Activated CD4-positive, CD25-positive, alpha-beta regulatory T cell treated with anti-CD3 and anti-CD28 coated beads, Interleukin-2, amount 50 U/mL, for 16 hours (primary cell): ENCODE measurements at regions not wholly inside any gene's neighbourhood (a gene's known extent, or its start where the extent isn't known, plus 50 kb on each side); places are given as distances from the start of the nearest gene placed in this dataset.

Experiments
- DNase-seq: peaks from one replicate; pipeline ENCODE4 v3.0.0-alpha.2; 2020; ENCODE audit warnings: low read depth, low spot score

- DNase-seq: no peak
Observed at GRCh38 chr1:209367061-209367772, 216.3 kb upstream of the CAMK1G start.

- no peak for DNase-seq
Observed at GRCh38 chr1:209368864-209369598, 214.5 kb upstream of the CAMK1G start.

DNA sequence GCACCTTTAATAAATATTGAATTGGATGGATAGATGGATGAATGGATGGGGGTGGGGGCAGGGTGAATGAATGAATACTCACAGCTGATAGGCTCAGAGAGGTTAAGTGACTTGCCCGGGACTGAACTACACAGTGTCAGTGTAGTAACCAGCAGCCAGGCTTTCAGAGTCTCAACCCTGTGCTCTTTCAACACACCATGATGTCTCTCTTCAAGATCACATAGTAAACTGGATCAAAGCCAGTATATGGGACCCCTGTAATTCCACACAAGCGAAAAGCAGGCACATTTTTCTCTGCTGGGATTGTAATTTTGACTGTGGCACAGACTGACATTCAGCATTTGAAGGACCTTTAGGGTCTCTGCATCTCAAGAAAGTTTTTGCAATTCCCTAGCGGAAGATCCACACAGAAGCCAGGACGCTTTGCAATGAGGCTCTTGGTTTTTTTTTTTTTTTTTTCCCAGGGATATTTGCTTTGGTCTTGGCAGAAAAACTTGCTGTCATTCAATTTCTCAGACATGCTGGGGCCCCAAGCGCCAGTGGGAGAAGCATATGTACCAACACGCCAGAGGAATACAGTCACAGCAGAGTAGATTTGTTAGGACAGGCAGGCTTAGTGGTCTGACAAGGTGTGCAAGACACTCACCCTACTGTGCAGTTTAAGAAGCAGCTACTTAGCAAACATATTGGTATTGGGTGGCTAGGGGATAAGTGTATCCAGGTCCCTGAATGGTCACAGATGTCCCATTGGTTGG, 213.1 kb upstream of the CAMK1G start:
- DNase-seq: no peak

DNA sequence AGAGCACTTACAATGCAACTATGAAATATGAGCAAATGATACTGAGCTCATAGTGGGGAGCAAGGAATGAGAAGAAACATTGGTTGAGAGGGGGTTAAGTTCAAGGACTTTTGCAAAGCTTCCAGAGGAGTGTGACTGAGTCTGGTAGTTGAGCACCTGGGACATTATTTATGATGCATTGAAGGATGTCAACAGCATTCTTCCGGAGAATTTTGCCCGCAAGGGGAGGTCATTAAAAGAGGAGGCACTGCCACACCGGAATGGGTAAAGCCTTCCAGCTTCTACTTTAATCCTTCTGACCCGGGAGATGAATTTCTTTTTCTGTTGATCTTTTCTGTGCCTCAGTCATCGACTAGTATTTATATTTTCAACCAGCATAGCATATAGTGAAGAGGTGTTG, 208.4 kb upstream of the CAMK1G start:
- DNase-seq: no peak

DNA sequence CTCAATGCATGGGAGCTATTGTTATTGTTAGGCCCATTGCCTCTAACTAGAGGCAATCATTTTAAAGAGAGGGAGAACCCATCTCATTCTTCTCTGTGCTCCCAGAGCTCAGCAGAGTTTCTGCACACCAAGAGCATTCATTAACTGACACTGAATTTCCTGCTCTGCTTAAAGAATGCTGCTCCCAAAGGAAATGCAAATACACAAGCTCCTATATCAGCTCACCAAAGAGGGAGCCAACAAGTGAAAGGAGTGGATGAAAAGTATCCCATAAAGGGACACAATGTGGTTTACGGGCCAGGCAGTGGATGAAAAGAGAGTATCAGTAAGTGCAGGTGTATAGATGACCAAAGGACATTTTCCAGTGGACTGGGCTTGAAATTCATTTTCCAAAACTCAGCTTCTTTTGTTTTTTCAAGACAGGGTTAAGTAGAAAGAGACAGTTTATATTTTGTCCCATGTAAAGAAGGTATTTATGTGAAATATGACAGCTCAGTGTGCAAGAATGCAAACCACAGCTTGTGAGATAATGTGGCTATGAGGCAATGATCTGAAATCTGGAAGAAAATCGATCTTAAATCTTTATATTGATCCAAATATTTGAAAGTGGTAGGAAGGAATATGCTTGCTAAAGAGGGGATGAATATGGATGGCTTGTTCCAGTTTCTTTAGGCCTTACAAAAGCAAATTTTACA, 207.7 kb upstream of the CAMK1G start:
- no peak for DNase-seq

DNA sequence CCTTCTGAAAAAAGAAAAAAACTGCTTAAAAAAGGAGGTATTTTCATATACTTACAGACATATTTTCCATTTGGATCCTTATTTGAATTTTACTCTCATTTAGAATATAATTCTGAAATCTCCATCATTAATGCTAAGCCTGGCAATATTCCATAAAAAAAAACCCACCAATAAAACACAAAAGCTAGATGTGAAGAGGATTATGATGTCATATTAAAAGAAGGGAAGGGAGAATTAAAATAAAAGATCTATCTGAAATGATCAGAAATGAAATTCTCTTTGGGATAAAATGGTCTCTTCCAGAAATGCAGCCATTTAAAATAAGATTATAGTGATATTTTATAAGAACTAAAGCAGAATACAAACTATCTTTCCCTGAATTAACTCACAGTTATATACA, 206.7 kb upstream of the CAMK1G start:
- DNase-seq: no peak

DNA sequence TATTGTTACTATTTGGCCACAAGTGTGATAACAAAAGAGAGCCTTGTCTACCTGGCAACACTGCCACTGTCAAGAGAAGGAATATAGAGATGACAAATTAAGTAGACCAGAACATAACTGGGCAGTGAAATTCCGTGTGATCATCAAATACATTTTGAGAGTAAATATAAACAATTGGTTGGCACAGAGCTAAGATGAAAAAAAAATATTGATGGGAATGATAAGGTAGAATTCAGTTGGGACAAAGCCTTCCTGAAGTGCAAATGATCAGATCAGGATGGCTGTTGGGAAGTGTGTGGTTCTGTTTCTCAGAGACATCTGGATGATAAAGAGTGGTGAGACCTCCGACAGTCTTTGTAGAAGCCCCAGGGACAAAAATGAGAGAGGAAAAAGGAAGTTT, 205.5 kb upstream of the CAMK1G start:
- no peak for DNase-seq

DNA sequence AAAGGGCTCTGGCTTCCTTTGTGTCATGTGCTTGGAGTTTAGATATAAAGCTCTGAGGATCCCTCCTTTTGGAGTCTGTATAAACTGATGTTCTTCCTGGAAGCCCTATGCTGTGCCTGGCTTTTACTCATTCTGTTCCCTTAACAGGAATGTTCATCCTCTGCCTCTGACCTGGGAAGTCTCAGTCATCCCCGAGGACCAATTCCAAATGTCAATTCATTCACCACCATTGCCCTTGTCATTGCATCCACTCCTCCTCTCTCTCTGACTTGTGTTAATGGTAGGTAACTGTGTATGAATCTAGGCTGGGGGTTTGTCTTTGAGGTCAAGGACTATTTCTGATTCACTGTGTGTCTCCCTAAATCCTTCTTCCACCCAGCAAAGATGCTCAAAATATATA, 204.2 kb upstream of the CAMK1G start:
- no peak for DNase-seq

DNA sequence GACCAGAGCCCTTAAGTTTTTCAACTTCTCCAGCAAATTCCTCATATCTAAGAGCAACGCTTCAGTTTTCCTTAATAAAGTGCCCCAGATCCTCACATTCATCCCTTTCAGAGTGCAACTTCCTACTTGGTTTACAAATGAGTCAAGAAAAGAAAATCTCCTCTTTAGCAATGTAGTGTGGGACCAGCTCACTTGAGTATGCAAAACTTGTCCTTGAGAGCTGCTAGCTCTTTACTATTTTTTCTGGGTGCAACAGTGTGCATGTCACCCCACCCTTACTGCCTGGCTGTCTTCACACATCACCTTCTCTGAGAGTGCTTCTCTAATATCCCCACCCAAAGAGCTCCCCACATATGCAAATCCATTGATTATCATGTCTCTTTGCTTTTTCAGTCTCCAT, 203.1 kb upstream of the CAMK1G start:
- no peak for DNase-seq

GRCh38 chr1:209382231-209383100, 201.0 kb upstream of the CAMK1G start:
- DNase-seq: no peak

DNA sequence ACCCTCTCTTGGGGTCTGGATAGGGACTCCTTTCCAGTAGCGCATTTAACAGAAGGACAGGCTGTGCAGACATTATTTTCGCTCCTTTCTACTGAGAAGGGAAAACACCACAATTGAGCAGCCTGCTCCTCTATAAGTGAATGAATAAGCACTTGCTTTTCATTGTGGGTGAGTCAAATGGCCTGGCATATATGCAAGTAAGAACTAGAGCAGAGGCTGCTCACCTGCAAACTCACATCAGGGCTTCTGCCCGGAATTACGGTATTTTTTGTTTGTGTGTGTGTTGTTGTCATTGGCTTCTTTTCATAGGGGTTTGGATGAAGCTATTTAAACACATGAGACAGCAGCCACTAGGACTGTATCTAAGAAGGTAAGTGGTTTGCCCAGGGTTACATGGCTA, 200.1 kb upstream of the CAMK1G start:
- DNase-seq: no peak

GRCh38 chr1:209383907-209384709, 199.4 kb upstream of the CAMK1G start:
- DNase-seq: no peak

GRCh38 chr1:209384710-209385550, 198.6 kb upstream of the CAMK1G start:
- DNase-seq: no peak

- no peak for DNase-seq
Observed at GRCh38 chr1:209386156-209386555, 197.4 kb upstream of the CAMK1G start.

DNA sequence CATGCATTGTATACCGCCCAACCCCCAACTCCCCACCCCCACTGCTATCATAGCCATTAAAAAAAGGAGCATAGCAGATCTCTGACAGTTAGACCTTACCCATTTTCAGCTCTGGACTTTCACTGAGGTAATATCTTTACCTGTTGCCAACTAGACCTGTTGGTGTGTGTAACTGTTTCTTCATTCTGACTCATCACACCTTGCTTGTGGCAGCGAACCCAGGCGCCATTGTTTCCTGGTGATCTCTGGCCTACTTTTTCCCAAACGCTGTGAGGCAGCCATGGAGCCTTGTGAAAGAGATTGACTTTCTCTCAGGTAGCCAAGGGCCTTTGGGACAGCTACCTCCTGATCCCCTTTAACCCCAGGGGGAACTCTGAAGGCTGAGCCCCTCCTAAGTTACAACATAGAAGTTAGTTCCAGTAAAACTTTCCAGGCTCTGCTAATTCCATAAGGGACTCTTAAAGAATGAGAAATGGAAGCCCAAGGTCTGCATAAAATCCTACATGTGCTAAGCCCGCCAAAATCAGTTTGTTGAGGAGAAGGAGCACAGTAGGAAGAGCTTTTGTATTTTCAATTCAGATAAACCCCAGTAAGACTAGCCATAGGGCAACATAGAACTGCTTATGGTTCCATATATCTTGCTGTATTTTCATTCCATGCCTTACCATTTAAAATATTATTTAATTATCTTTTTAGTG, 196.1 kb upstream of the CAMK1G start:
- DNase-seq: no peak

GRCh38 chr1:209387969-209388329, 195.6 kb upstream of the CAMK1G start:
- no peak for DNase-seq

DNA sequence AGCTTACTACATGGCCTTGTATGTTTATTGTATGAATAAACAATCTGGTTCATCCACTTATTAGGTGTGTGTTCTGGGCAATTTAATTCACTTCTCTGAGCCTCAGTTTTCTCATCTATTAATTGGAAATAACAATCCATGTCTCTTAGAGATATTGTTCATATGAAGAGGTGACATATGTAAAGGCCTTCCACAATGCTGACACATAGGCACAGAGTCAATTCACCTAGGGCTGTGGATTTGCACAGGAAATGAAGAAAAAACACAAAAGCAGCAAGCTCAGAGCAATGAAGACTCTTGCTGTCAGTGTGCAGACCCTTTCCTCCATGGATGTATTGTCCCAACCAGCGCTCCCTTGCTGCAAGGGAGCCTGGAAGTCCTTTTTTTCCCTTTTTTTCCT, 195.2 kb upstream of the CAMK1G start:
- no peak for DNase-seq

DNA sequence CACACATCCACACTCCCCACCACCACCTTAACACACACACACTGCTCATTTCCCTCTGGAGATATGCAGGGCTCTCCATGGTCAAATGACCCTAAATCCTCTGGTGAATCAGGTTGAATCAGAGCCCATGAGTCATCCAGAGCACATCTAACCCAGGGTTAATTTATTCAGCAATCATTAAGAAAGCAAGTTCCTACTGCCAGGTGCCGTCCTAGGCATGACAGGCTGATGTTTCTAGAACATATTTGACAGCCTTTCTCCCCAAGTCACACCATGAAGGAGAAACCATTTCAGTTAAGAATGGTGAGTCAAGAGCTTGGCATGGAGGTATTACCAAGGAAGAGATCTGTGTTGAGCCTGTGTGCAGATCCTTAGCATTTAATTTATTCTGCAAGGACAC, 194.3 kb upstream of the CAMK1G start:
- no peak for DNase-seq

GRCh38 chr1:209389975-209390374, 193.5 kb upstream of the CAMK1G start:
- no peak for DNase-seq
